ENCODE measurements at regions not wholly inside any gene's neighbourhood (a gene's known extent, or its start where the extent isn't known, plus 50 kb on each side); places are given as distances from the start of the nearest gene placed in this dataset.

- no peak overlapping the region for H3K4me3 ChIP-seq (ENCODE audit: low read depth, low read length, poor library complexity, severe bottlenecking)
- no peaks in the 10 kb centered on the region for H3K36me3 ChIP-seq (ENCODE audit: insufficient read depth, low read length, poor library complexity, severe bottlenecking)
- H3K27ac ChIP-seq (ENCODE audit: low read depth, low read length, poor library complexity, severe bottlenecking): no peak overlapping the region
- DNase-seq (ENCODE audit: low spot score): no peak
- no TSS peak for BruUV-seq (replicated peaks)
- no peaks in the 10 kb centered on the region for H3K9me3 ChIP-seq (ENCODE audit: low read depth, low read length, poor library complexity, severe bottlenecking)
- CTCF ChIA-PET: no interaction called here
- no peaks in the 10 kb centered on the region for H3K27me3 ChIP-seq (replicated peaks; ENCODE audit: insufficient read depth, low read depth, low read length, poor library complexity)
- no peaks in the 10 kb centered on the region for H3K4me1 ChIP-seq (ENCODE audit: insufficient read depth, low read length, poor library complexity, severe bottlenecking)
- intact Hi-C loops (cut with micrococcal nuclease; ENCODE audit: unreplicated experiment): no loop called here
- POLR2A ChIA-PET (ENCODE audit: low non-redundant PET): no interaction called here
- no peak for TF ChIP-seq CTCF (conservative IDR thresholded peaks at IDR 0.05; ENCODE audit: low read depth, low read length)
- no peak for TF ChIP-seq EZH2 (IDR thresholded peaks at IDR 0.05; ENCODE audit: borderline replicate concordance, low read depth, low read length, poor library complexity, severe bottlenecking)
These were observed 127.3 kb upstream of the KLF3 start for GRCh38 chr4:38536716-38537115.

- no peak for DNase-seq (ENCODE audit: low spot score)
- BruUV-seq (replicated peaks): no TSS peak
- intact Hi-C loops (cut with micrococcal nuclease; ENCODE audit: unreplicated experiment): no loop called here
- POLR2A ChIA-PET (ENCODE audit: low non-redundant PET): no interaction called here
- Histone ChIP-seq H3K4me3 (ENCODE audit: low read depth, low read length, poor library complexity, severe bottlenecking) (no peak overlapping the region), H3K9me3 (ENCODE audit: low read depth, low read length, poor library complexity, severe bottlenecking) (no peaks in the 10 kb centered on the region), H3K36me3 (ENCODE audit: insufficient read depth, low read length, poor library complexity, severe bottlenecking) (no peaks in the 10 kb centered on the region), H3K4me1 (ENCODE audit: insufficient read depth, low read length, poor library complexity, severe bottlenecking) (no peaks in the 10 kb centered on the region), H3K27ac (ENCODE audit: low read depth, low read length, poor library complexity, severe bottlenecking) (no peak overlapping the region), H3K27me3 (replicated peaks; ENCODE audit: insufficient read depth, low read depth, low read length, poor library complexity) (no peaks in the 10 kb centered on the region)
- CTCF ChIA-PET: no interaction called here
- TF ChIP-seq EZH2 (IDR thresholded peaks at IDR 0.05; ENCODE audit: borderline replicate concordance, low read depth, low read length, poor library complexity, severe bottlenecking) (no peak), CTCF (conservative IDR thresholded peaks at IDR 0.05; ENCODE audit: low read depth, low read length) (no peak)
These were observed 126.3 kb upstream of the KLF3 start for GRCh38 chr4:38537666-38538065.

- no peak for DNase-seq (ENCODE audit: low spot score)
- intact Hi-C loops (cut with micrococcal nuclease; ENCODE audit: unreplicated experiment): no loop called here
- H3K36me3 ChIP-seq (ENCODE audit: insufficient read depth, low read length, poor library complexity, severe bottlenecking): no peaks in the 10 kb centered on the region
- H3K27me3 ChIP-seq (replicated peaks; ENCODE audit: insufficient read depth, low read depth, low read length, poor library complexity): no peaks in the 10 kb centered on the region
- H3K9me3 ChIP-seq (ENCODE audit: low read depth, low read length, poor library complexity, severe bottlenecking): no peaks in the 10 kb centered on the region
- ChIA-PET POLR2A (ENCODE audit: low non-redundant PET) (no interaction called here), CTCF (no interaction called here)
- no TSS peak for BruUV-seq (replicated peaks)
- no peak overlapping the region for H3K27ac ChIP-seq (ENCODE audit: low read depth, low read length, poor library complexity, severe bottlenecking)
- TF ChIP-seq EZH2 (IDR thresholded peaks at IDR 0.05; ENCODE audit: borderline replicate concordance, low read depth, low read length, poor library complexity, severe bottlenecking) (no peak), CTCF (conservative IDR thresholded peaks at IDR 0.05; ENCODE audit: low read depth, low read length) (no peak)
- H3K4me1 ChIP-seq (ENCODE audit: insufficient read depth, low read length, poor library complexity, severe bottlenecking): no peaks in the 10 kb centered on the region
- no peak overlapping the region for H3K4me3 ChIP-seq (ENCODE audit: low read depth, low read length, poor library complexity, severe bottlenecking)
These were observed 125.5 kb upstream of the KLF3 start for GRCh38 chr4:38538517-38538916.

All from A673 (cell line).